Ishikawa (cell line): ENCODE measurements at regions not wholly inside any gene's neighbourhood (a gene's known extent, or its start where the extent isn't known, plus 50 kb on each side); places are given as distances from the start of the nearest gene placed in this dataset.
A peak's percentile ranks its signal among the peaks of the same experiment; 100 is the strongest.

Experiments
- CEBPB ChIP-seq: IDR thresholded peaks from 2 replicates; pipeline ENCODE4 v1.6.1; 2012
- CREB1 ChIP-seq: IDR thresholded peaks from 2 replicates; pipeline ENCODE4 v1.6.1; 2012; ENCODE audit warnings: low read depth
- EGR1 ChIP-seq: IDR thresholded peaks from 2 replicates; pipeline ENCODE4 v1.6.1; 2012
- EP300 ChIP-seq: IDR thresholded peaks from 2 replicates; pipeline ENCODE4 v1.6.1; 2012; ENCODE audit warnings: borderline replicate concordance
- FOXM1 ChIP-seq: IDR thresholded peaks from 2 replicates; pipeline ENCODE4 v1.6.1; 2012; ENCODE audit warnings: low read depth, borderline replicate concordance
- MAX ChIP-seq: IDR thresholded peaks from 2 replicates; pipeline ENCODE4 v1.6.1; 2012
- NFIC ChIP-seq: IDR thresholded peaks from 2 replicates; pipeline ENCODE4 v1.6.1; 2012
- RAD21 ChIP-seq: IDR thresholded peaks from 2 replicates; pipeline ENCODE4 v1.6.1; 2012; ENCODE audit warnings: low read depth
- REST ChIP-seq: IDR thresholded peaks from 2 replicates; pipeline ENCODE4 v1.6.1; 2012; ENCODE audit warnings: low read depth, mild to moderate bottlenecking
- TAF1 ChIP-seq: IDR thresholded peaks from 2 replicates; pipeline ENCODE4 v1.6.1; 2012; ENCODE audit warnings: low read depth, mild to moderate bottlenecking
- TCF12 ChIP-seq: IDR thresholded peaks from 2 replicates; pipeline ENCODE4 v1.6.1; 2012; ENCODE audit warnings: low read depth
- TEAD4 ChIP-seq: IDR thresholded peaks from 2 replicates; pipeline ENCODE4 v1.6.1; 2012
- USF1 ChIP-seq: IDR thresholded peaks from 2 replicates; pipeline ENCODE4 v1.6.1; 2012
- YY1 ChIP-seq: IDR thresholded peaks from 2 replicates; pipeline ENCODE4 v1.6.1; 2012; ENCODE audit warnings: low read depth
- ZBTB7A ChIP-seq: IDR thresholded peaks from 2 replicates; pipeline ENCODE4 v1.6.1; 2012; ENCODE audit warnings: low read depth

GRCh38 chr2:56464613-56465012 lies 280.8 kb downstream of the CCDC85A start:
- TF ChIP-seq FOXM1 (no peak), CREB1 (no peak), REST (no peak), YY1 (no peak), CEBPB (no peak), TEAD4 (no peak), TCF12 (no peak), MAX (no peak), ZBTB7A (no peak), USF1 (no peak), NFIC (no peak), EGR1 (no peak), RAD21 (no peak), TAF1 (no peak), EP300 (no peak)

GRCh38 chr2:56465491-56465890 lies 281.7 kb downstream of the CCDC85A start:
- TF ChIP-seq MAX (no peak), CEBPB (no peak), TAF1 (no peak), TCF12 (no peak), ZBTB7A (no peak)

GRCh38 chr2:56473524-56473923 lies 289.7 kb downstream of the CCDC85A start:
- no peak for TF ChIP-seq FOXM1
- no peak for TF ChIP-seq MAX
- TF ChIP-seq CEBPB = no peak
- TF ChIP-seq NFIC = no peak
- no peak for TF ChIP-seq USF1
- TF ChIP-seq CREB1 = no peak
- no peak for TF ChIP-seq REST
- TF ChIP-seq YY1 = no peak
- TF ChIP-seq EP300 = no peak

- TF ChIP-seq NFIC (peak; percentile 37; the same call in 1 of the 2 replicates), CEBPB (peak; percentile 53; the same call in 1 of the 2 replicates), RAD21 (no peak)
These were observed 290.8 kb downstream of the CCDC85A start for GRCh38 chr2:56474412-56475158.

GRCh38 chr2:56475191-56475590 lies 291.4 kb downstream of the CCDC85A start:
- TF ChIP-seq TEAD4 = no peak
- TF ChIP-seq CREB1 = no peak
- no peak for TF ChIP-seq FOXM1
- no peak for TF ChIP-seq EGR1
- no peak for TF ChIP-seq CEBPB
- TF ChIP-seq TCF12 = no peak
- no peak for TF ChIP-seq TAF1
- no peak for TF ChIP-seq NFIC
- no peak for TF ChIP-seq MAX
- no peak for TF ChIP-seq EP300
- TF ChIP-seq ZBTB7A = no peak
- no peak for TF ChIP-seq YY1
- no peak for TF ChIP-seq RAD21
- TF ChIP-seq USF1 = no peak
- no peak for TF ChIP-seq REST
